HG02970 (cell line): ENCODE measurements at regions not wholly inside any gene's neighbourhood (a gene's known extent, or its start where the extent isn't known, plus 50 kb on each side); places are given as distances from the start of the nearest gene placed in this dataset.

ENCODE experiments used
- ATAC-seq: cut with Tn5 transposase; IDR thresholded peaks from one replicate; pipeline ENCODE4 v1.9.1; 2021; ENCODE audit warnings: mild to moderate bottlenecking, moderate library complexity, moderate number of reproducible peaks; ENCODE audit not compliant: unreplicated experiment, low FRiP score

- ATAC-seq, result no peak
Observed at GRCh38 chr1:187853505-187853904, 1024.8 kb downstream of the PLA2G4A start.

GRCh38 chr1:187854457-187854856, 1025.7 kb downstream of the PLA2G4A start:
- ATAC-seq, result no peak

- ATAC-seq, result no peak
Observed at GRCh38 chr1:187862506-187862905, 1033.8 kb downstream of the PLA2G4A start.

- no peak for ATAC-seq
Observed at GRCh38 chr1:187870552-187870951, 1041.8 kb downstream of the PLA2G4A start.

GRCh38 chr1:187871177-187871845, 1042.6 kb downstream of the PLA2G4A start:
- no peak for ATAC-seq

- ATAC-seq, result no peak
Observed at GRCh38 chr1:187872550-187872949, 1043.8 kb downstream of the PLA2G4A start.

- ATAC-seq, result no peak
Observed at GRCh38 chr1:187873126-187873525, 1044.4 kb downstream of the PLA2G4A start.

GRCh38 chr1:187876775-187877174, 1048.0 kb downstream of the PLA2G4A start:
- ATAC-seq, result no peak

GRCh38 chr1:187877220-187877619, 1048.5 kb downstream of the PLA2G4A start:
- ATAC-seq, result no peak

- no peak for ATAC-seq
Observed at GRCh38 chr1:187878883-187879282, 1050.1 kb downstream of the PLA2G4A start.

GRCh38 chr1:187883356-187883755, 1054.6 kb downstream of the PLA2G4A start:
- no peak for ATAC-seq

- no peak for ATAC-seq
Observed at GRCh38 chr1:187891993-187892682, 1063.4 kb downstream of the PLA2G4A start.

- ATAC-seq, result no peak
Observed at GRCh38 chr1:187892683-187893039, 1063.9 kb downstream of the PLA2G4A start.

- ATAC-seq, result no peak
Observed at GRCh38 chr1:187893471-187893870, 1064.7 kb downstream of the PLA2G4A start.

- ATAC-seq, result no peak
Observed at GRCh38 chr1:187894349-187894748, 1065.6 kb downstream of the PLA2G4A start.

- ATAC-seq, result no peak
Observed at GRCh38 chr1:187903223-187903622, 1074.5 kb downstream of the PLA2G4A start.

GRCh38 chr1:187909382-187909781, 1080.6 kb downstream of the PLA2G4A start:
- ATAC-seq, result no peak

- ATAC-seq, result no peak
Observed at GRCh38 chr1:187911820-187912219, 1083.1 kb downstream of the PLA2G4A start.

- ATAC-seq, result no peak
Observed at GRCh38 chr1:187920976-187921375, 1092.2 kb downstream of the PLA2G4A start.

- ATAC-seq, result no peak
Observed at GRCh38 chr1:187921426-187921825, 1092.7 kb downstream of the PLA2G4A start.

- ATAC-seq, result no peak
Observed at GRCh38 chr1:187922255-187922654, 1093.5 kb downstream of the PLA2G4A start.

GRCh38 chr1:187924252-187924651, 1095.5 kb downstream of the PLA2G4A start:
- ATAC-seq, result no peak
